Ovary (tissue), 3 donors: ENCODE measurements at regions not wholly inside any gene's neighbourhood (a gene's known extent, or its start where the extent isn't known, plus 50 kb on each side); places are given as distances from the start of the nearest gene placed in this dataset.

Experiments used
- CTCF ChIP-seq, 3 donors: fragments of 450-650 bp in 2 of 3; fragments of 200-600 bp in 1 of 3; IDR thresholded peaks; one replicate each; pipeline versions ENCODE4 v1.5.1 to v1.8.0; 2016 to 2022; ENCODE audit warnings: antibody characterized with exemption in 3 of 3, mild to moderate bottlenecking in 1 of 3
- POLR2A ChIP-seq: fragments of 450-650 bp; IDR thresholded peaks from one replicate; pipeline ENCODE4 v1.6.1; 2017; ENCODE audit warnings: antibody characterized with exemption, mild to moderate bottlenecking, moderate library complexity
- donor health status: DM: no; HTN: no; CAD: no.

- TF ChIP-seq CTCF (IDR thresholded peaks at IDR 0.05): no peak
- TF ChIP-seq POLR2A: no peak
Measured at GRCh38 chr3:117400303-117400702, 690.7 kb downstream of the TUSC7 start.
